ENCODE measurements at regions not wholly inside any gene's neighbourhood (a gene's known extent, or its start where the extent isn't known, plus 50 kb on each side); places are given as distances from the start of the nearest gene placed in this dataset.

GRCh38 chr13:22855926-22856325 lies 324.9 kb upstream of the SGCG start:
- TF ChIP-seq CTCF (IDR thresholded peaks at IDR 0.05), result no peak
- TF ChIP-seq POLR2A (IDR thresholded peaks at IDR 0.05), result no peak
